Epithelial cell of esophagus (primary cell): ENCODE measurements at regions not wholly inside any gene's neighbourhood (a gene's known extent, or its start where the extent isn't known, plus 50 kb on each side); places are given as distances from the start of the nearest gene placed in this dataset.

ENCODE experiments used
- DNase-seq: peaks from one replicate; pipeline ENCODE4 v3.0.0; 2010; ENCODE audit warnings: low read depth
- H3K4me3 ChIP-seq: 2 replicates; pipeline ENCODE4 v1.5.1; 2011; ENCODE audit warnings: mild to moderate bottlenecking, low read length, control low read depth
- CTCF ChIP-seq: IDR thresholded peaks from 2 replicates; pipeline ENCODE4 v1.5.1; 2011; ENCODE audit warnings: low read depth, mild to moderate bottlenecking, low read length, control low read depth, inconsistent platforms; ENCODE audit not compliant: insufficient read depth; ENCODE audit errors: missing control alignments

DNA sequence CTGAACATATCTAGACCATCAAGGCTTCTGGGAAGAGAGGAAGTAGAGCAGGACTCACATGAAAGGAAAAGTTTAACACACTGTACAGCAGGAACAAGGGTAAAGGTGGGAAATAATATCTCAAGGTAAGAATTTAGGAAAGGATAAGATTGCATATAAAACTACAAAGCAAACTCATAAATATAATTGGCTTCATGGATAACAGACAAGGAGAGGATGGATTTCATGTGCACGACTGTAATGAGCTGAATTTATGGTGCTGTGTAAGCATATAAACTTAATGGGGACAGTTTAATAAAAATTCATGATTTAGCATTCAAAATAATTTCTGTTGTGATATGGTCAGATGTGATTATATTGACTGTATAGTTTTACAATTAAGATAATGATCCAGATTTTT is 298.0 kb downstream of the GXYLT1 start:
- H3K4me3 ChIP-seq: no peak overlapping the region
- TF ChIP-seq CTCF: no peak
- DNase-seq: no peak

DNA sequence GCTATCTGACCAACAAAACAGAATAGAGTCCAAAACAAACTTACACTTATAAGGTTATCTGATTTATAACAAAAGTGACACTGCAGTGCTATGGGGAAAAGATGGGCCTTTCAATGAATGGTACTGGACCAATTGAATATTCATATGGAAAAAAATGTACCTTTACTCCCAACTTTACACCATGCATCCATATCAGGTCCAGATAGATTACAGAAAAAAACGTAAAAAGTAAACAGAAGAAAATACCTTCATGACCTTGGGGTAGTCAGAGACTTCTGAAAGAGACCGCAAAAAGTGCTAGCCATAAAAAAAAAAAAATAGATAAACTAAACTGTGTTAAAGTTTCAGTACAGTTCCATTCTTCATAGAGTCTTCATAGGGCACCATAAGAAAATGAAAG is 308.3 kb downstream of the GXYLT1 start:
- no peak overlapping the region for H3K4me3 ChIP-seq
- TF ChIP-seq CTCF: no peak
- DNase-seq: no peak

DNA sequence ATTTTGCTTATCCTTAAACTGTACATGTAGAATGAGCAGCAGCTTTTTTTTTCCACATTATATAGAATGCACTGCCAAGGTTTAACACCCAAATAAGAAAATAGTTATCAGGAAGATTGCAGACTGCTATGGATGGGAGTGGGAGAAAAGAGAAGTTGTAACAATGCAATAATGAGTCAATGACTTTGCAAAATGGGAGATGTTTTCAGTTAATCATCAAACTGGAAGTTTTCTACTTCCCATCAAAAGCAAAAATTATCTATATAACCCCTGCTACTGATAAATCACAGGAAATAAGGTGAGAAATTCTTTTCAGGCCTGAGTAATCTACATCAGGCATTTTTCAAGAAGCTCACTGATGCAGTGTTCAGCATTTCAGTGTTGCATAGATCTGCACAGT is 309.1 kb downstream of the GXYLT1 start:
- H3K4me3 ChIP-seq: no peak overlapping the region
- no peak for DNase-seq
- TF ChIP-seq CTCF: no peak

GRCh38 chr12:41819948-41820347 is 324.7 kb downstream of the GXYLT1 start:
- DNase-seq: no peak
- no peak overlapping the region for H3K4me3 ChIP-seq
- TF ChIP-seq CTCF: no peak

DNA sequence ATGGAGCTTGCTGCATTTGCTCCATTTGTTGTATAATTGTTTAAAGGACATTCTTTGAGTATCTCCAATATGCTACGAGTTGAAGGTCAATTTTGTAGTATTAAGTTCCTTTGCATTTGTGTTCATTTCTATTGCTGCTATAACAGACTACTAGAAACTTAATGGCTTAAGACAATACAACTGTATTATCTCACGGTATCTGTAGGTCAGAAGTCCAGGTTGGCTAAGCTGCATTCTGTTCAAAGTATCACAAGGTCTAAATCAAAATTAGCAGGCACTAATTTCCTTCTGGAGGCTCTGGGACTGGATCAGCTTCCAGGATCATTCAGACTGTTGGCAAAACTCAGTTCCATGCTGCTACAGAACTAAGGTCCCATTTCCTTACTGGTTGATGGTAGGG is 340.6 kb downstream of the GXYLT1 start:
- DNase-seq: no peak
- no peak overlapping the region for H3K4me3 ChIP-seq
- TF ChIP-seq CTCF: no peak

DNA sequence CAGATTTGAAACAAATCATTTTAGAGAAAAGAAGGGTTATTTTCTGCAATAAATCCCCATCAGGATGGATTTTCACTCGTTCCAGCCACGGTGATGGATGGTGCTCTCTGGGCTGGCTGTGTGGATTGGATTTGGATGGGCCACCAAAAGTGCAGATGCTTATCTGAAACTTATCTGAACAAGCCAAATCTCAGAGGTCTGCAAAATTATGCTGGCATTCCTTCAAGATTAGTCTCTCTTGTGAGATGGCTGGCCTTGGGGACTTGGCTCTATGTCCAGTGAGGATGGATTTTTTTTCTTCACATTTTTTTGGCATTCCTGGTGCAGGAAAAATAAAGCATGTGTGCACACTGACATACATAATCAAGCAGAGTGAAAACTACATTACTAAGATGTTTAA is 341.9 kb downstream of the GXYLT1 start:
- DNase-seq: no peak
- H3K4me3 ChIP-seq: no peak overlapping the region
- no peak for TF ChIP-seq CTCF

- no peak for TF ChIP-seq CTCF
- no peak overlapping the region for H3K4me3 ChIP-seq
- no peak for DNase-seq
These were observed 343.4 kb downstream of the GXYLT1 start for GRCh38 chr12:41801261-41801660.
